CD4-positive, CD25-positive, alpha-beta regulatory T cell (primary cell): ENCODE measurements at regions not wholly inside any gene's neighbourhood (a gene's known extent, or its start where the extent isn't known, plus 50 kb on each side); places are given as distances from the start of the nearest gene placed in this dataset.

Source experiments
- ATAC-seq, 2 donors: fragments of 150-1000 bp; cut with Tn5 transposase; one replicate each; pipeline ENCODE4 v1.10.0; 2021; ENCODE audit warnings: low read depth in 2 of 2, moderate number of reproducible peaks in 2 of 2, moderate library complexity in 1 of 2
- DNase-seq, 3 donors: peaks; one replicate each; pipeline versions ENCODE4 v3.0.0 to v3.0.0-alpha.2; 2012 to 2022; ENCODE audit warnings: mixed read lengths in 1 of 3
- H3K27ac ChIP-seq: one replicate; pipeline ENCODE4 v1.7.0; 2013; ENCODE audit warnings: mild to moderate bottlenecking, low read length; ENCODE audit not compliant: insufficient read depth, poor library complexity, severe bottlenecking
- H3K27me3 ChIP-seq: one replicate; pipeline ENCODE4 v1.7.0; 2013; ENCODE audit warnings: low read length; ENCODE audit not compliant: control insufficient read depth, insufficient read depth
- H3K36me3 ChIP-seq: one replicate; pipeline ENCODE4 v1.7.0; 2013; ENCODE audit warnings: mild to moderate bottlenecking, low read length, moderate library complexity; ENCODE audit not compliant: control insufficient read depth, insufficient read depth
- H3K4me1 ChIP-seq: 2 replicates; pipeline ENCODE4 v1.7.0; 2013; ENCODE audit warnings: mild to moderate bottlenecking, low read length; ENCODE audit not compliant: insufficient read depth, control insufficient read depth, poor library complexity, severe bottlenecking
- H3K4me3 ChIP-seq: one replicate; pipeline ENCODE4 v1.7.0; 2013; ENCODE audit warnings: low read depth, mild to moderate bottlenecking, low read length, moderate library complexity
- H3K9me3 ChIP-seq, 2 experiments: 1 replicate in 1 of 2; 2 replicates in 1 of 2; pipeline ENCODE4 v1.7.0; 2013; ENCODE audit warnings: low read length in 2 of 2, mild to moderate bottlenecking in 1 of 2, moderate library complexity in 1 of 2; ENCODE audit not compliant: control insufficient read depth in 2 of 2
- H3K27ac Mint-ChIP-seq, 3 donors: one replicate each; pipeline ENCODE4 v1.8.0; 2020 to 2022; ENCODE audit warnings: mild to moderate bottlenecking in 3 of 3, mixed read lengths in 3 of 3, moderate library complexity in 2 of 3
- H3K27me3 Mint-ChIP-seq: one replicate; pipeline ENCODE4 v1.8.0; 2022; ENCODE audit warnings: mild to moderate bottlenecking, mixed read lengths
- H3K36me3 Mint-ChIP-seq: one replicate; pipeline ENCODE4 v1.8.0; 2020; ENCODE audit warnings: mixed read lengths
- H3K4me1 Mint-ChIP-seq, 4 donors: one replicate each; pipeline ENCODE4 v1.8.0; 2020 to 2022; ENCODE audit warnings: mixed read lengths in 4 of 4, mild to moderate bottlenecking in 1 of 4
- H3K4me3 Mint-ChIP-seq, 4 donors: one replicate each; pipeline ENCODE4 v1.8.0; 2020 to 2022; ENCODE audit warnings: mild to moderate bottlenecking in 4 of 4, mixed read lengths in 4 of 4, moderate library complexity in 3 of 4
- H3K9me3 Mint-ChIP-seq, 7 donors: one replicate each; pipeline ENCODE4 v1.8.0; 2020 to 2022; ENCODE audit warnings: mixed read lengths in 7 of 7, mild to moderate bottlenecking in 3 of 7, moderate library complexity in 2 of 7

GRCh38 chr7:4610768-4611467, 71.2 kb upstream of the FOXK1 start:
- no peaks in the 10 kb centered on the region for H3K9me3 Mint-ChIP-seq
- no peak overlapping the region for H3K27ac ChIP-seq
- H3K4me1 Mint-ChIP-seq = peaks cover 5 to 11% (median 7%) of the 10 kb centered on the region in 4 donors
- no peaks in the 10 kb centered on the region for H3K36me3 ChIP-seq
- H3K27me3 Mint-ChIP-seq = no peaks in the 10 kb centered on the region
- H3K4me3 ChIP-seq = no peak overlapping the region
- no peaks in the 10 kb centered on the region for H3K9me3 ChIP-seq
- ATAC-seq (peak; percentile 58 to 72), DNase-seq (peak; percentile 40 to 76 (median 69))
- H3K27me3 ChIP-seq = no peaks in the 10 kb centered on the region
- no peaks in the 10 kb centered on the region for H3K4me1 ChIP-seq
- H3K27ac Mint-ChIP-seq = peak overlapping the region in 1 of 3 donors; percentile 45
- H3K36me3 Mint-ChIP-seq = no peaks in the 10 kb centered on the region
- peak overlapping the region in 1 of 4 donors; percentile 80 for H3K4me3 Mint-ChIP-seq

DNA sequence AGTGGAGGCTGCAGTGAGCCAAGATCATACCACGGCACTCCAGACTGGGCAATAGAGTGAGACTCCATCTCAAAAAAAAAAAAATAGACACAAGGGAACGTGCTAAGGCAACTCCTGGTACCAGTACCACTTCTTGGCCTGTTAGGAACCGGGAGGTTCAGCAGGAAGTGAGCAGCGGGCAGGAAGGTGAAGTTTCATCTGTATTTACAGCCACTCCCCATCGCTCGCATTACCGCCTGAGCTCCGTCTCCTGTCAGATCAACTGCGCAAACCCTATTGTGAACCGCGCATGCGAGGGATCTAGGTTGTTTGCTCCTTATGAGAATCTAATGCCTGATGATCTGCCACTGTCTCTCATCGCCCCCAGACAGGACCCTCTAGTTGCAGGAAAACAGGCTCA, 69.9 kb upstream of the FOXK1 start:
- Histone ChIP-seq H3K4me3 (no peak overlapping the region), H3K9me3 (no peaks in the 10 kb centered on the region), H3K4me1 (no peaks in the 10 kb centered on the region), H3K27me3 (no peaks in the 10 kb centered on the region), H3K27ac (no peak overlapping the region), H3K36me3 (no peaks in the 10 kb centered on the region)
- Mint-ChIP-seq H3K36me3 (no peaks in the 10 kb centered on the region), H3K9me3 (no peaks in the 10 kb centered on the region), H3K27ac (no peak overlapping the region), H3K4me1 (peaks cover 5 to 11% (median 7%) of the 10 kb centered on the region in 4 donors), H3K27me3 (no peaks in the 10 kb centered on the region), H3K4me3 (no peak overlapping the region)
- ATAC-seq (no peak), DNase-seq (no peak)

DNA sequence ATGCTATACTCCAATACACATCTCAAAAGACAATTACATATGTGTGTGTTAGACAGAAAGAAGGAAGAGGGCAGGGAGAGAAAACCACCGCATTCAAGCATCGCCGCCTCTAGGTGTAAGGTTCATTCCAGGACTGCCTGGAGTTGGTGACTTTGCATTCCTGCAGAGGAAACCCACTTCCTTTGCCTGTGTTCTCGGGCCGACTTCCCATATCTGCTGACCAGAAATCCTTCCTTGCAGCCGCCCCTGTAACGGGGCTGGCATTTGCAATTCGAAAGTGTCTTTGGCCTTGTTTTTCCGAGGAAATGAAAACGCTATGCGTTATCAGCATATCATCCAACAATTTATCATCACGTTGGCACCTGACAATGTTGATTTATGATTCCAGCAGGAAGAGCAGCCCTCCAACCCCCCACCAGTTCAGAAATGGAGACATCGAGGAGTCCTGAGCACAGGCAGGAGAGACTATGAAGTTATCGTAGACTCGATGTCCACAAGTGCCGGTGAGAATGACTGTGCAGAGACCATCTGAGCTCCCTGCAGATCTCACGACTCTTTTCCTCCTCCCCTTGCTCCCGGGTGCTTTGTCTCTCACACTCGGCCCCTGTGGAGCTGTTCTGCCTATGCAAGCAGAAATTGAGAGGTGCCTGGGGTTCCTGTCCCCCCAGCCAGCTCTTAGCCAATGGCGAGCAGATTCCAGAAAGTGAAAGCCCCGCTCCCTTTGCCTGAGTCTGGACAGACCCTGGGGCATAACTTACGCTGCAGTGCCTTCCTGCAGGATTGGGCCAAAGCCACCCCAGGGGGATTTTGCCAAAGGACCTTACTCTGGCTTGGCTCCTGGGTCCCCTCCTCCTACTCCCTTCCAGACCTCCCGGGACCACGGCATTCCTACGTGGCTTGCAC, 68.9 kb upstream of the FOXK1 start:
- no peak overlapping the region for H3K4me3 ChIP-seq
- Mint-ChIP-seq H3K9me3 (no peaks in the 10 kb centered on the region), H3K4me3 (peak overlapping the region in 1 of 4 donors; percentile 33), H3K36me3 (no peaks in the 10 kb centered on the region), H3K4me1 (peaks cover 5 to 11% (median 7%) of the 10 kb centered on the region in 4 donors), H3K27me3 (no peaks in the 10 kb centered on the region), H3K27ac (peak overlapping the region in 2 of 3 donors; percentile 26 to 31)
- no peak overlapping the region for H3K27ac ChIP-seq
- no peaks in the 10 kb centered on the region for H3K4me1 ChIP-seq
- DNase-seq = no peak
- no peaks in the 10 kb centered on the region for H3K36me3 ChIP-seq
- H3K9me3 ChIP-seq = no peaks in the 10 kb centered on the region
- H3K27me3 ChIP-seq = no peaks in the 10 kb centered on the region
- ATAC-seq = no peak

- H3K9me3 Mint-ChIP-seq = no peaks in the 10 kb centered on the region
- H3K27ac ChIP-seq = no peak overlapping the region
- DNase-seq = no peak
- no peaks in the 10 kb centered on the region for H3K27me3 ChIP-seq
- H3K27ac Mint-ChIP-seq = peak overlapping the region in 2 of 3 donors; percentile 26 to 31
- H3K36me3 Mint-ChIP-seq = no peaks in the 10 kb centered on the region
- H3K4me1 Mint-ChIP-seq = peaks cover 6 to 13% (median 9%) of the 10 kb centered on the region in 4 donors
- no peaks in the 10 kb centered on the region for H3K9me3 ChIP-seq
- H3K4me3 Mint-ChIP-seq = no peak overlapping the region
- no peak overlapping the region for H3K4me3 ChIP-seq
- no peaks in the 10 kb centered on the region for H3K36me3 ChIP-seq
- no peaks in the 10 kb centered on the region for H3K4me1 ChIP-seq
- ATAC-seq = no peak
- H3K27me3 Mint-ChIP-seq = no peaks in the 10 kb centered on the region
Observed at GRCh38 chr7:4613846-4614548, 68.1 kb upstream of the FOXK1 start.

- Histone ChIP-seq H3K27ac (no peak overlapping the region), H3K9me3 (no peaks in the 10 kb centered on the region), H3K4me3 (no peak overlapping the region), H3K4me1 (no peaks in the 10 kb centered on the region), H3K27me3 (no peaks in the 10 kb centered on the region), H3K36me3 (no peaks in the 10 kb centered on the region)
- no peak overlapping the region for H3K27ac Mint-ChIP-seq
- H3K4me3 Mint-ChIP-seq = no peak overlapping the region
- peaks cover 8 to 27% (median 13%) of the 10 kb centered on the region in 4 donors for H3K4me1 Mint-ChIP-seq
- no peaks in the 10 kb centered on the region for H3K9me3 Mint-ChIP-seq
- DNase-seq = no peak
- no peak for ATAC-seq
- no peaks in the 10 kb centered on the region for H3K27me3 Mint-ChIP-seq
- H3K36me3 Mint-ChIP-seq = no peaks in the 10 kb centered on the region
Observed at GRCh38 chr7:4616116-4616515, 66.0 kb upstream of the FOXK1 start.

- peaks cover 0 to 12% (median 2%) of the 10 kb centered on the region in 7 donors for H3K9me3 Mint-ChIP-seq
- ATAC-seq (no peak), DNase-seq (no peak)
- no peaks in the 10 kb centered on the region for H3K36me3 ChIP-seq
- no peak overlapping the region for H3K27ac Mint-ChIP-seq
- H3K4me1 ChIP-seq = no peaks in the 10 kb centered on the region
- no peaks in the 10 kb centered on the region for H3K27me3 ChIP-seq
- H3K27me3 Mint-ChIP-seq = peaks cover 7% of the 10 kb centered on the region
- no peak overlapping the region for H3K27ac ChIP-seq
- no peak overlapping the region for H3K4me3 ChIP-seq
- peaks cover 4 to 11% of the 10 kb centered on the region in 2 experiments for H3K9me3 ChIP-seq
- peaks cover 5 to 25% (median 11%) of the 10 kb centered on the region in 4 donors for H3K4me1 Mint-ChIP-seq
- H3K36me3 Mint-ChIP-seq = no peaks in the 10 kb centered on the region
- H3K4me3 Mint-ChIP-seq = no peak overlapping the region
Observed at GRCh38 chr7:4621396-4621795, 60.7 kb upstream of the FOXK1 start.

- Histone ChIP-seq H3K27me3 (no peaks in the 10 kb centered on the region), H3K4me1 (no peaks in the 10 kb centered on the region), H3K4me3 (no peak overlapping the region), H3K27ac (no peak overlapping the region), H3K9me3 (peaks cover 4 to 11% of the 10 kb centered on the region in 2 experiments), H3K36me3 (no peaks in the 10 kb centered on the region)
- Mint-ChIP-seq H3K27me3 (peaks cover 17% of the 10 kb centered on the region), H3K27ac (no peak overlapping the region), H3K36me3 (no peaks in the 10 kb centered on the region), H3K9me3 (peaks cover 0 to 12% (median 2%) of the 10 kb centered on the region in 7 donors), H3K4me3 (no peak overlapping the region), H3K4me1 (peaks cover 0 to 9% (median 3%) of the 10 kb centered on the region in 4 donors)
- DNase-seq (no peak), ATAC-seq (no peak)
Observed at GRCh38 chr7:4626318-4626845, 55.7 kb upstream of the FOXK1 start.
